K562 (cell line): ENCODE measurements at regions not wholly inside any gene's neighbourhood (a gene's known extent, or its start where the extent isn't known, plus 50 kb on each side); places are given as distances from the start of the nearest gene placed in this dataset.
"Not testable (repeated sequence)": the region's sequence is repeated elsewhere in the genome, so short reads cannot be mapped to it uniquely, and the experiment has no call there.

Experiments
- ATAC-seq: fragments of 200-7000 bp; cut with Tn5 transposase; 3 replicates; pipeline ENCODE4 v1.9.1; 2020; ENCODE audit warnings: moderate library complexity
- BruUV-seq: library from RNA; stranded (reverse); fragments of 400-500 nt; replicated peaks from 2 replicates; lab custom pipeline; 2021; lab: Mats Ljungman, UMichigan
- CTCF ChIA-PET: fragments of 300-600 bp; formaldehyde crosslinking; extraction: SDS; loops from one replicate; lab custom pipeline; 2021; ENCODE audit warnings: low intra/inter-chr PET ratio; lab: Yijun Ruan, JAX
- POLR2A ChIA-PET: fragments of 300-600, 350-650 bp; sonication (Branson Sonifier 250); formaldehyde crosslinking; extraction: SDS; loops from one replicate; lab custom pipeline; 2021; ENCODE audit warnings: antibody characterized with exemption, inconsistent platforms; lab: Yijun Ruan, JAX
- DNase-seq, 4 experiments: peaks; one replicate each; pipeline versions ENCODE4 v3.0.0 to v3.0.0-alpha.2; 2011 to 2018; ENCODE audit warnings: low spot score in 3 of 4, mixed read lengths in 3 of 4; ENCODE audit errors: extremely low read depth in 1 of 4
- FAIRE-seq: peaks from 2 replicates; lab custom pipeline; 2011; peaks lifted over from hg19 to GRCh38; lab: Jason Lieb, UNC
- H2AFZ ChIP-seq: 2 replicates; pipeline ENCODE4 v1.6.0; 2011; ENCODE audit warnings: low read depth, low read length, control low read depth, inconsistent platforms
- H3K27ac ChIP-seq: fragments of 200-600 bp; 3 replicates; pipeline ENCODE4 v1.8.0; 2011; ENCODE audit warnings: low read depth, mild to moderate bottlenecking, control low read depth, inconsistent platforms, low read length, moderate library complexity, mixed read lengths; ENCODE audit errors: extremely low read depth
- H3K27me3 ChIP-seq, 2 experiments: fragments of 300-600 bp in 1 of 2; 2 replicates in 1 of 2; 3 replicates in 1 of 2; pipeline versions ENCODE4 v1.6.0 to v1.8.0; 2011; ENCODE audit warnings: inconsistent platforms in 2 of 2, low read length in 2 of 2, mild to moderate bottlenecking in 1 of 2, mixed read lengths in 1 of 2, moderate library complexity in 1 of 2; ENCODE audit not compliant: control insufficient read depth in 2 of 2, insufficient read depth in 2 of 2
- H3K36me3 ChIP-seq: fragments of 300-600 bp; 3 replicates; pipeline ENCODE4 v1.8.0; 2011; ENCODE audit warnings: mild to moderate bottlenecking, low read length, inconsistent platforms; ENCODE audit not compliant: control insufficient read depth, insufficient read depth
- H3K4me1 ChIP-seq, 2 experiments: fragments of 200-600 bp in 1 of 2; replicated peaks in 1 of 2; 2 replicates in 1 of 2; 3 replicates in 1 of 2; pipeline versions ENCODE4 v1.5.1 to v1.8.0; 2011; ENCODE audit warnings: inconsistent platforms in 2 of 2, low read length in 2 of 2, mild to moderate bottlenecking in 1 of 2, mixed read lengths in 1 of 2, moderate library complexity in 1 of 2; ENCODE audit not compliant: control insufficient read depth in 2 of 2, insufficient read depth in 2 of 2
- H3K4me2 ChIP-seq: 2 replicates; pipeline ENCODE4 v1.6.1; 2011; ENCODE audit warnings: low read length, control low read depth, inconsistent platforms, mixed read lengths; ENCODE audit not compliant: insufficient read depth
- H3K4me3 ChIP-seq: fragments of 200-600 bp; sonication (generic), shearing (Covaris generic); 2 replicates; pipeline ENCODE4 v1.5.1; 2016; ENCODE audit warnings: control low read depth, inconsistent platforms
- H3K79me2 ChIP-seq: fragments of 200-600 bp; 3 replicates; pipeline ENCODE4 v1.8.0; 2011; ENCODE audit warnings: low read length, inconsistent platforms; ENCODE audit not compliant: control insufficient read depth, insufficient read depth
- H3K9ac ChIP-seq, 2 experiments: 2 replicates each; pipeline versions ENCODE4 v1.6.0 to v1.6.1; 2011; ENCODE audit warnings: low read depth in 2 of 2, low read length in 2 of 2, control low read depth in 1 of 2, inconsistent platforms in 1 of 2, mild to moderate bottlenecking in 1 of 2, mixed read lengths in 1 of 2; ENCODE audit not compliant: insufficient read depth in 1 of 2
- H3K9me1 ChIP-seq: one replicate; pipeline ENCODE4 v1.6.0; 2011; ENCODE audit warnings: inconsistent platforms, mild to moderate bottlenecking, low read length, moderate library complexity; ENCODE audit not compliant: control insufficient read depth, insufficient read depth
- H3K9me3 ChIP-seq: replicated peaks from 2 replicates; pipeline ENCODE4 v1.5.1; 2011; ENCODE audit warnings: low read depth, low read length, inconsistent platforms; ENCODE audit not compliant: control insufficient read depth, insufficient read depth
- H4K20me1 ChIP-seq: replicated peaks from 2 replicates; pipeline ENCODE4 v1.6.1; 2011; ENCODE audit warnings: low read length, inconsistent platforms, mixed read lengths; ENCODE audit not compliant: control insufficient read depth, insufficient read depth
- BRCA1 ChIP-seq, 2 experiments: fragments of 450-650 bp in 1 of 2; sonication (generic) in 1 of 2; formaldehyde crosslinking in 1 of 2; IDR thresholded peaks; 2 replicates each; pipeline versions ENCODE4 v1.5.0 to v1.6.1; 2017 to 2020; ENCODE audit warnings: mild to moderate bottlenecking in 1 of 2, missing genetic modification reagents in 1 of 2
- CREBBP ChIP-seq: IDR thresholded peaks from one replicate; pipeline ENCODE4 v1.6.1; 2012; ENCODE audit warnings: low read depth, mild to moderate bottlenecking, control low read depth, inconsistent platforms, low read length
- ILF3 ChIP-seq: fragments of 450-650 bp; IDR thresholded peaks from 2 replicates; pipeline ENCODE4 v1.6.1; 2018; ENCODE audit warnings: antibody characterized with exemption, mild to moderate bottlenecking, moderate library complexity, borderline replicate concordance
- SMARCA4 ChIP-seq: fragments of 450-650 bp; IDR thresholded peaks from 2 replicates; pipeline ENCODE4 v1.6.1; 2016
- ZNF165 ChIP-seq: fragments of 250-450 bp; sonication (Bioruptor Pico); IDR thresholded peaks from 2 replicates; pipeline ENCODE4 v1.4.0; 2020; ENCODE audit warnings: borderline replicate concordance
- ZNF408 ChIP-seq: fragments of 250-450 bp; sonication (Bioruptor Pico); IDR thresholded peaks from 2 replicates; pipeline ENCODE4 v1.4.0; 2020; ENCODE audit warnings: low read depth, mild to moderate bottlenecking, moderate library complexity
- ZNF436 ChIP-seq: fragments of 250-450, 450-650 bp; sonication (Bioruptor Pico); formaldehyde crosslinking; IDR thresholded peaks from 2 replicates; pipeline ENCODE4 v1.7.0; 2020; ENCODE audit warnings: mild to moderate bottlenecking
- ZNF57 ChIP-seq: fragments of 450-650 bp; formaldehyde crosslinking; IDR thresholded peaks from 2 replicates; pipeline ENCODE4 v1.4.0; 2020; ENCODE audit warnings: mild to moderate bottlenecking, moderate library complexity
- WGBS: fragments of 100-300 bp; shearing (Covaris generic); methylation state at CpG from one replicate; pipeline ENCODE4 v1.1.6; 2016; ENCODE audit warnings: low coverage, mixed read lengths; ENCODE audit not compliant: insufficient coverage; ENCODE audit errors: missing lambda C conversion rate; 5-methylcytosine and 5-hydroxymethylcytosine counted together
- in situ Hi-C: fragments of 300-500 bp; cut with MboI; formaldehyde crosslinking; loops from 4 replicates; pipeline ENCODE4 v1.15.0; 2018; ENCODE audit warnings: inconsistent platforms, mixed read lengths
- intact Hi-C: fragments of 100-400 bp; cut with micrococcal nuclease; formaldehyde crosslinking; loops from 2 replicates; pipeline ENCODE4 v1.14.2; 2022
- TF ChIP-seq, protein P1 (sequence below): fragments of 250-450 bp; sonication (Bioruptor Pico); IDR thresholded peaks from 2 replicates; pipeline ENCODE4 v1.4.0; 2020
- TF ChIP-seq, protein P2 (sequence below): fragments of 450-650 bp; formaldehyde crosslinking; IDR thresholded peaks from 2 replicates; pipeline ENCODE4 v1.4.0; 2020; ENCODE audit warnings: mild to moderate bottlenecking, mixed read lengths
- TF ChIP-seq, protein P3 (sequence below): sonication (generic); formaldehyde crosslinking; IDR thresholded peaks from 2 replicates; pipeline ENCODE4 v1.9.0; 2022; ENCODE audit warnings: mild to moderate bottlenecking, missing genetic modification reagents

DNA sequence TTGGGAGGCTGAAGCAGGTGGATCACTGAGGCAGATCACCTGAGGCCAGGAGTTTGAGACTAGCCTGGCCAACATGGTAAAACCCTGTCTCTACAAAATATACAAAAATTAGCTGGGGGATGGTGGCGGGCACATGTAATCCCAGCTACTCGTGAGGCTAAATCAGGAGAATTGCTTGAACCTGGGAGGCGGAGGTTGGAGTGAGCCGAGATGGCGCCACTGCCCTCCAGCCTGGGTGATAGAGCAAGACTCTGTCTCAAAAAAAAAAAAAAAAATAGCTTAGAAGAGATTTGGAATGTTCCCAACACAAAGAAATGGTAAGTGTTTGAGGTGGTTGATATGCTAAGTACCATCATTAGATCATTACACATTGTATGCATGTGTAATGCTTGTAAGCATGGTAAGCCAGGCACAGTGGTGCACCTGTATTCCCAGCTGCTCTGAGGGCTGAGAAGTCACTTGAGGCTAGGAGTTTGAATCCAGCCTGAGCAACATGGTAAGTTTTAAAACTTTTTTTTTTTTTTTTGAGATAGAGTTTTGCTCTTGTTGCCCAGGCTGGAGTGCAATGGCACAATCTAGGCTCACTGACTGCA lies 77.8 kb upstream of the CAB39 start:
- H2AFZ ChIP-seq, FAIRE-seq, ATAC-seq, H3K79me2 ChIP-seq, POLR2A ChIA-PET, H3K27me3 ChIP-seq, DNase-seq, BruUV-seq, H3K4me1 ChIP-seq, in situ Hi-C loops, H4K20me1 ChIP-seq, intact Hi-C loops, H3K9me1 ChIP-seq, H3K9ac ChIP-seq, H3K27ac ChIP-seq, H3K4me2 ChIP-seq, H3K4me3 ChIP-seq, H3K36me3 ChIP-seq, H3K9me3 ChIP-seq, CTCF ChIA-PET: not testable (repeated sequence)
- 80% methylated on average over 2 of the region's 5 CpGs for WGBS

DNA sequence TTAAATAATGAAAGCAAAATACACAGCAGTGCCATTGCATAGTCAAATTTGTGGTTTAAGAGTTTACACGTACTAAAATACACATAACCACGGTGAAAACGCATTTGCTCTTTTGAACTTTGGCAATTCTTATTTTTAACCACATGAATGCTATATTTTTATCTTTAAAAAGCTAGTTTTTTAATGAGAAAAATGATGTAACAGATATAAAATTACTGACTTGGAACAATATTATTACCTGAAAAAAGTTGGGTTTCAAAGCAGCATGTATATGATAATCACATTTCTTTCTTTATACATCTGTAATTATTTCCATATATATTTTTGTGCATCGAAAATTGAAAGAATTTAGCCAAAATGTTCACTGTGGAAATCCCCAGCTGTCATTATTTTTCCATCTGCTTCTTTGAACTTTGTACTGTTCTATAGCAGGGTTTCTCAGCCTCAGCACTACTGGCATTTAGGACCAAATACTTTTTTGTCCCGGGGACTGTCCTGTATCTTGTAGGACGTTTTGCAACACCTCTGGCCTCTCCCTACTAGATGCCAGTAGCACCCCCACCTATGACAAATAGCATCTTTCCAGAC lies 75.9 kb upstream of the CAB39 start:
- no TSS peak for BruUV-seq
- Histone ChIP-seq H3K27me3 (no peaks in the 10 kb centered on the region), H3K27ac (no peak overlapping the region), H3K4me2 (no peak overlapping the region), H3K9me3 (no peaks in the 10 kb centered on the region), H3K36me3 (no peaks in the 10 kb centered on the region), H3K9me1 (no peaks in the 10 kb centered on the region), H2AFZ (no peak overlapping the region), H3K79me2 (no peaks in the 10 kb centered on the region), H3K4me3 (no peak overlapping the region), H3K4me1 (no peaks in the 10 kb centered on the region; a peak in 1 of 5 replicates), H3K9ac (no peak overlapping the region), H4K20me1 (no peaks in the 10 kb centered on the region)
- FAIRE-seq (no peak), DNase-seq (no peak), ATAC-seq (no peak)
- 29% methylated on average over 6 of the region's 6 CpGs for WGBS
- ChIA-PET CTCF (no interaction called here), POLR2A (no interaction called here)
- intact Hi-C loops = no loop called here
- in situ Hi-C loops = no loop called here
- no peak for TF ChIP-seq BRCA1 (IDR thresholded peaks at IDR 0.05)
- TF ChIP-seq BRCA1 (CRISPR knock-in tag; IDR thresholded peaks at IDR 0.05) = no peak
- TF ChIP-seq, protein P1, sequence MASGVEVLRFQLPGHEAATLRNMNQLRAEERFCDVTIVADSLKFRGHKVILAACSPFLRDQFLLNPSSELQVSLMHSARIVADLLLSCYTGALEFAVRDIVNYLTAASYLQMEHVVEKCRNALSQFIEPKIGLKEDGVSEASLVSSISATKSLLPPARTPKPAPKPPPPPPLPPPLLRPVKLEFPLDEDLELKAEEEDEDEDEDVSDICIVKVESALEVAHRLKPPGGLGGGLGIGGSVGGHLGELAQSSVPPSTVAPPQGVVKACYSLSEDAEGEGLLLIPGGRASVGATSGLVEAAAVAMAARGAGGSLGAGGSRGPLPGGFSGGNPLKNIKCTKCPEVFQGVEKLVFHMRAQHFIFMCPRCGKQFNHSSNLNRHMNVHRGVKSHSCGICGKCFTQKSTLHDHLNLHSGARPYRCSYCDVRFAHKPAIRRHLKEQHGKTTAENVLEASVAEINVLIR (CRISPR knock-in tag) = no peak
- TF ChIP-seq, protein P2, sequence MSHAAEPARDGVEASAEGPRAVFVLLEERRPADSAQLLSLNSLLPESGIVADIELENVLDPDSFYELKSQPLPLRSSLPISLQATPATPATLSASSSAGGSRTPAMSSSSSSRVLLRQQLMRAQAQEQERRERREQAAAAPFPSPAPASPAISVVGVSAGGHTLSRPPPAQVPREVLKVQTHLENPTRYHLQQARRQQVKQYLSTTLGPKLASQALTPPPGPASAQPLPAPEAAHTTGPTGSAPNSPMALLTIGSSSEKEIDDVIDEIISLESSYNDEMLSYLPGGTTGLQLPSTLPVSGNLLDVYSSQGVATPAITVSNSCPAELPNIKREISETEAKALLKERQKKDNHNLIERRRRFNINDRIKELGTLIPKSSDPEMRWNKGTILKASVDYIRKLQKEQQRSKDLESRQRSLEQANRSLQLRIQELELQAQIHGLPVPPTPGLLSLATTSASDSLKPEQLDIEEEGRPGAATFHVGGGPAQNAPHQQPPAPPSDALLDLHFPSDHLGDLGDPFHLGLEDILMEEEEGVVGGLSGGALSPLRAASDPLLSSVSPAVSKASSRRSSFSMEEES (CRISPR knock-in tag) = no peak
- no peak for TF ChIP-seq ZNF436 (CRISPR knock-in tag)
- TF ChIP-seq ILF3 = no peak
- no peak for TF ChIP-seq ZNF408 (CRISPR knock-in tag)
- TF ChIP-seq SMARCA4 = no peak
- TF ChIP-seq, protein P3, sequence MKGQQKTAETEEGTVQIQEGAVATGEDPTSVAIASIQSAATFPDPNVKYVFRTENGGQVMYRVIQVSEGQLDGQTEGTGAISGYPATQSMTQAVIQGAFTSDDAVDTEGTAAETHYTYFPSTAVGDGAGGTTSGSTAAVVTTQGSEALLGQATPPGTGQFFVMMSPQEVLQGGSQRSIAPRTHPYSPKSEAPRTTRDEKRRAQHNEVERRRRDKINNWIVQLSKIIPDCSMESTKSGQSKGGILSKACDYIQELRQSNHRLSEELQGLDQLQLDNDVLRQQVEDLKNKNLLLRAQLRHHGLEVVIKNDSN (CRISPR knock-in tag) = no peak
- no peak for TF ChIP-seq CREBBP
- no peak for TF ChIP-seq ZNF57 (CRISPR knock-in tag)
- no peak for TF ChIP-seq ZNF165
